ENCODE measurements at regions not wholly inside any gene's neighbourhood (a gene's known extent, or its start where the extent isn't known, plus 50 kb on each side); places are given as distances from the start of the nearest gene placed in this dataset.

DNA sequence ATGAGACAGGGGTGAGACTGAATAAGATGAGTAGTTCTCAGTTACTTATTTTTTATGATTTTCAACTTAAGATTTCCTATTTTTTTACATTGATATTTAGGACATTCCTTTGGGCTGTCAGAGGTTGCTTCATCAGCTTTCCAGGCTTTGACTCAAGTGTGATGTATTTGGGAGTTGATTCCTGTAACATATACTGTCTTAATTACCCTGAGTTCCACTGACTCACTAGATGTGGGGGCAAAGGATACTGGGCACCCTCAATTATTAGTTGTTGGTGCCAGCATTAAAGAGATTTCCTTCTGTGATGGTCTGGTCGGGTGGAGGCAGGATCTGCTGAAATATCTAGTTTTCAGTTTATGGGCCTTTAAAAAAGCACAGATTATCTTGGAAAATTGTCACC is 1535.8 kb downstream of the NLGN4Y start:
- FAIRE-seq, result no peak
- H3K9me3 ChIP-seq, result no peaks in the 10 kb centered on the region
- ATAC-seq, result no peak
- no peak overlapping the region for H3K4me2 ChIP-seq
- no peak overlapping the region for H3K27ac ChIP-seq
- no peak overlapping the region for H3K4me3 ChIP-seq
- WGBS (ENCODE audit: missing lambda C conversion rate), result 17% methylated on average over 1 of the region's 1 CpG
- POLR2A ChIA-PET, result no interaction called here
- H3K4me1 ChIP-seq, result no peaks in the 10 kb centered on the region
- CTCF ChIA-PET, result no interaction called here
- TF ChIP-seq HMGXB4 (CRISPR knock-in tag; IDR thresholded peaks at IDR 0.05; ENCODE audit: borderline replicate concordance) (no peak), BCL3 (IDR thresholded peaks at IDR 0.05) (no peak), KDM1A (IDR thresholded peaks at IDR 0.05; ENCODE audit: low read depth) (no peak), MYC (IDR thresholded peaks at IDR 0.05; ENCODE audit: borderline replicate concordance, low read length) (no peak), RCOR1 (IDR thresholded peaks at IDR 0.05; ENCODE audit: low read depth, low read length) (no peak), POLR2A (IDR thresholded peaks at IDR 0.05; ENCODE audit: low read length) (no peak), CEBPB (IDR thresholded peaks at IDR 0.05) (no peak), ZSCAN20 (CRISPR knock-in tag; IDR thresholded peaks at IDR 0.05) (no peak)
- no peak for DNase-seq (ENCODE audit: low read depth in 1 of 2, low spot score in 1 of 2)

DNA sequence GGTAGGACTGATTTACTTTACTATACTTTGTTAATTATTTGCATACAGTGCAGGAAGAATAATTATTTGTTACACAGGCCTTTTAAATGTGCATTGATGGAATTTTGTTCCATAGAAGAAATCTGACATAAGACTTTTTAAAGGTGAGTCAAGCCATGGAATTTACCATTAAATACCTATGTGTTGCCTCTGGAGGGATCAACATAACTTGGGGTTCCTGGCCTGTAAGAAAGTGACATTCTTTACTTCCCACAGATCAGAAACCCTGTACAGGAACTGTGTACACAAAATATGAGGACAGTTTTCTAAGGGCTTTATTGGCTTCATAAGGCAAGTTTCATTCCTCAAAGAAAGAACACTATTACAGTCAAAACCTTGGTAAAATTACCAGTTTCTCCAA is 1536.4 kb downstream of the NLGN4Y start:
- TF ChIP-seq GATA3 (IDR thresholded peaks at IDR 0.05; ENCODE audit: borderline replicate concordance) (no peak), RFX5 (IDR thresholded peaks at IDR 0.05) (no peak), NFE2L2 (conservative IDR thresholded peaks at IDR 0.05; ENCODE audit: low read length) (no peak), HOXB13 (CRISPR knock-in tag; IDR thresholded peaks at IDR 0.05; ENCODE audit: low read depth) (no peak)

GRCh38 chrY:16071957-16072356 is 1547.6 kb downstream of the NLGN4Y start:
- WGBS (ENCODE audit: missing lambda C conversion rate), result 24% methylated on average over 3 of the region's 3 CpGs
- no peaks in the 10 kb centered on the region for H3K9me3 ChIP-seq
- H3K4me3 ChIP-seq, result no peak overlapping the region
- H3K4me1 ChIP-seq, result no peaks in the 10 kb centered on the region
- TF ChIP-seq USF2 (IDR thresholded peaks at IDR 0.05), result no peak
- TF ChIP-seq HOXB5 (CRISPR knock-in tag; IDR thresholded peaks at IDR 0.05), result no peak
- TF ChIP-seq HEYL (CRISPR knock-in tag; IDR thresholded peaks at IDR 0.05), result no peak
- TF ChIP-seq MAZ (IDR thresholded peaks at IDR 0.05; ENCODE audit: borderline replicate concordance, low read depth, low read length), result no peak
- no peak for TF ChIP-seq ZC3H11A (IDR thresholded peaks at IDR 0.05)
- no peak for TF ChIP-seq SMC3 (IDR thresholded peaks at IDR 0.05)
- TF ChIP-seq ATOH8 (CRISPR knock-in tag; IDR thresholded peaks at IDR 0.05; ENCODE audit: low read depth), result no peak
- TF ChIP-seq CBX2 (IDR thresholded peaks at IDR 0.05; ENCODE audit: borderline replicate concordance, low read depth), result no peak
- TF ChIP-seq MAX (IDR thresholded peaks at IDR 0.05), result no peak
- TF ChIP-seq KDM1A (IDR thresholded peaks at IDR 0.05; ENCODE audit: low read depth), result no peak
- TF ChIP-seq JUNB (IDR thresholded peaks at IDR 0.05), result no peak
- TF ChIP-seq POLR2A (IDR thresholded peaks at IDR 0.05; ENCODE audit: low read length), result no peak
- TF ChIP-seq BCL3 (IDR thresholded peaks at IDR 0.05), result no peak
- H3K27ac ChIP-seq, result no peak overlapping the region
- FAIRE-seq (no peak), ATAC-seq (no peak), DNase-seq (ENCODE audit: low read depth in 1 of 2, low spot score in 1 of 2) (no peak)
- ChIA-PET CTCF (no interaction called here), POLR2A (no interaction called here)
- no peak overlapping the region for H3K4me2 ChIP-seq

More for the DNA sequence above, 1536.4 kb downstream of the NLGN4Y start:
- Histone ChIP-seq H3K9me3 (no peaks in the 10 kb centered on the region), H3K4me2 (no peak overlapping the region), H3K27ac (no peak overlapping the region), H3K4me3 (no peak overlapping the region), H3K4me1 (no peaks in the 10 kb centered on the region)
- CTCF ChIA-PET, result no interaction called here
- DNase-seq (ENCODE audit: low read depth in 1 of 2, low spot score in 1 of 2) (no peak), FAIRE-seq (no peak), ATAC-seq (no peak)
- POLR2A ChIA-PET, result no interaction called here
